ENCODE measurements at regions not wholly inside any gene's neighbourhood (a gene's known extent, or its start where the extent isn't known, plus 50 kb on each side); places are given as distances from the start of the nearest gene placed in this dataset.

GRCh38 chr6:74048387-74048786, 352.4 kb downstream of the CD109 start:
- Mint-ChIP-seq H3K27me3 (ENCODE audit: insufficient read depth, low read depth) (no peaks in the 10 kb centered on the region), H3K9me3 (no peaks in the 10 kb centered on the region), H3K4me1 (no peaks in the 10 kb centered on the region), H3K27ac (no peak overlapping the region), H3K4me3 (no peak overlapping the region), H3K36me3 (no peaks in the 10 kb centered on the region)
- TF ChIP-seq CTCF (IDR thresholded peaks at IDR 0.05) (no peak), EZH2phosphoT487 (IDR thresholded peaks at IDR 0.05) (no peak), EZH2 (IDR thresholded peaks at IDR 0.05) (no peak)
- Histone ChIP-seq H3K36me3 (no peaks in the 10 kb centered on the region), H3K4me1 (no peaks in the 10 kb centered on the region), H3K27ac (no peak overlapping the region), H3F3A (ENCODE audit: low read depth) (no peaks in the 10 kb centered on the region), H2AFZ (replicated peaks) (no peak overlapping the region), H3K9ac (no peak overlapping the region), H3K79me2 (ENCODE audit: low read depth) (no peaks in the 10 kb centered on the region), H4K20me1 (ENCODE audit: low read depth) (no peaks in the 10 kb centered on the region), H3K27me3 (no peaks in the 10 kb centered on the region), H3K4me3 (no peak overlapping the region), H3K4me2 (no peak overlapping the region), H3K9me3 (ENCODE audit: low read depth) (no peaks in the 10 kb centered on the region)
- no peak for DNase-seq (ENCODE audit: low spot score)

- H2AFZ ChIP-seq (replicated peaks): no peak overlapping the region
- no peak overlapping the region for H3K4me2 ChIP-seq
- H3F3A ChIP-seq (ENCODE audit: low read depth): no peaks in the 10 kb centered on the region
- no peaks in the 10 kb centered on the region for H3K9me3 ChIP-seq (ENCODE audit: low read depth)
- H3K27ac ChIP-seq: no peak overlapping the region
- no peaks in the 10 kb centered on the region for H3K27me3 Mint-ChIP-seq (ENCODE audit: insufficient read depth, low read depth)
- H3K4me1 Mint-ChIP-seq: no peaks in the 10 kb centered on the region
- no peaks in the 10 kb centered on the region for H3K36me3 ChIP-seq
- no peaks in the 10 kb centered on the region for H3K36me3 Mint-ChIP-seq
- H3K27ac Mint-ChIP-seq: no peak overlapping the region
- H3K9me3 Mint-ChIP-seq: no peaks in the 10 kb centered on the region
- DNase-seq (ENCODE audit: low spot score): no peak
- no peaks in the 10 kb centered on the region for H3K27me3 ChIP-seq
- H3K9ac ChIP-seq: no peak overlapping the region
- no peaks in the 10 kb centered on the region for H3K79me2 ChIP-seq (ENCODE audit: low read depth)
- TF ChIP-seq EZH2phosphoT487 (IDR thresholded peaks at IDR 0.05) (no peak), EZH2 (IDR thresholded peaks at IDR 0.05) (no peak), CTCF (IDR thresholded peaks at IDR 0.05) (no peak)
- H3K4me3 ChIP-seq: no peak overlapping the region
- no peak overlapping the region for H3K4me3 Mint-ChIP-seq
- H3K4me1 ChIP-seq: no peaks in the 10 kb centered on the region
- no peaks in the 10 kb centered on the region for H4K20me1 ChIP-seq (ENCODE audit: low read depth)
Observed at GRCh38 chr6:74044417-74045096, 348.6 kb downstream of the CD109 start.

- H3K27ac Mint-ChIP-seq: no peak overlapping the region
- no peaks in the 10 kb centered on the region for H3K36me3 Mint-ChIP-seq
- Histone ChIP-seq H3K4me3 (no peak overlapping the region), H3K27me3 (no peaks in the 10 kb centered on the region), H3F3A (ENCODE audit: low read depth) (no peaks in the 10 kb centered on the region), H3K27ac (no peak overlapping the region), H3K9ac (no peak overlapping the region), H3K4me2 (no peak overlapping the region), H2AFZ (replicated peaks) (peak overlapping the region; percentile 66), H3K79me2 (ENCODE audit: low read depth) (no peaks in the 10 kb centered on the region), H3K9me3 (ENCODE audit: low read depth) (no peaks in the 10 kb centered on the region), H3K4me1 (no peaks in the 10 kb centered on the region), H3K36me3 (no peaks in the 10 kb centered on the region), H4K20me1 (ENCODE audit: low read depth) (no peaks in the 10 kb centered on the region)
- peaks cover 5% of the 10 kb centered on the region for H3K9me3 Mint-ChIP-seq
- no peaks in the 10 kb centered on the region for H3K4me1 Mint-ChIP-seq
- peak; percentile 46 for DNase-seq (ENCODE audit: low spot score)
- no peaks in the 10 kb centered on the region for H3K27me3 Mint-ChIP-seq (ENCODE audit: insufficient read depth, low read depth)
- H3K4me3 Mint-ChIP-seq: no peak overlapping the region
- TF ChIP-seq CTCF (IDR thresholded peaks at IDR 0.05) (no peak), EZH2 (IDR thresholded peaks at IDR 0.05) (no peak), EZH2phosphoT487 (IDR thresholded peaks at IDR 0.05) (no peak)
Observed at GRCh38 chr6:74041420-74041819, 345.4 kb downstream of the CD109 start.
